Keratinocyte (primary cell): ENCODE measurements at regions not wholly inside any gene's neighbourhood (a gene's known extent, or its start where the extent isn't known, plus 50 kb on each side); places are given as distances from the start of the nearest gene placed in this dataset.

Source experiments
- DNase-seq: peaks from one replicate; pipeline ENCODE4 v3.0.0-alpha.2; 2011; ENCODE audit warnings: low read depth, missing footprints, low spot score
- FAIRE-seq: peaks from 2 replicates; lab custom pipeline; 2011; peaks lifted over from hg19 to GRCh38; lab: Jason Lieb, UNC
- H2AFZ ChIP-seq: 2 replicates; pipeline ENCODE4 v1.6.0; 2012; ENCODE audit warnings: low read length, control low read depth, inconsistent platforms; ENCODE audit not compliant: control insufficient read depth
- H3K27ac ChIP-seq: 2 replicates; pipeline ENCODE4 v1.5.1; 2011; ENCODE audit warnings: low read length; ENCODE audit not compliant: control insufficient read depth, insufficient read depth
- H3K27me3 ChIP-seq: 3 replicates; pipeline ENCODE4 v1.6.0; 2011; ENCODE audit warnings: low read length; ENCODE audit not compliant: control insufficient read depth, insufficient read depth; ENCODE audit errors: extremely low read depth
- H3K36me3 ChIP-seq, 2 experiments: 2 replicates in 1 of 2; 3 replicates in 1 of 2; pipeline ENCODE4 v1.5.1; 2011; ENCODE audit warnings: low read length in 2 of 2, mild to moderate bottlenecking in 1 of 2; ENCODE audit not compliant: control insufficient read depth in 2 of 2, insufficient read depth in 2 of 2; ENCODE audit errors: extremely low read depth in 1 of 2
- H3K4me1 ChIP-seq: 3 replicates; pipeline ENCODE4 v1.5.1; 2011; ENCODE audit warnings: low read length; ENCODE audit not compliant: control insufficient read depth, insufficient read depth; ENCODE audit errors: extremely low read depth
- H3K4me2 ChIP-seq: 3 replicates; pipeline ENCODE4 v1.6.0; 2011; ENCODE audit warnings: low read depth, low read length; ENCODE audit not compliant: control insufficient read depth, insufficient read depth; ENCODE audit errors: extremely low read depth
- H3K4me3 ChIP-seq, 3 experiments: fragments of 200-600 bp in 1 of 3; sonication (generic) in 1 of 3; 2 replicates in 2 of 3; 3 replicates in 1 of 3; pipeline ENCODE4 v1.5.1; 2011 to 2016; ENCODE audit warnings: low read length in 3 of 3, mild to moderate bottlenecking in 3 of 3, control low read depth in 2 of 3, inconsistent platforms in 1 of 3, low read depth in 1 of 3, mixed read lengths in 1 of 3, mixed run types in 1 of 3, moderate library complexity in 1 of 3; ENCODE audit not compliant: control insufficient read depth in 2 of 3, insufficient read depth in 2 of 3; ENCODE audit errors: extremely low read depth in 1 of 3
- H3K79me2 ChIP-seq: 2 replicates; pipeline ENCODE4 v1.6.0; 2012; ENCODE audit warnings: low read length; ENCODE audit not compliant: control insufficient read depth, insufficient read depth
- H3K9ac ChIP-seq: 3 replicates; pipeline ENCODE4 v1.6.0; 2011; ENCODE audit warnings: low read length; ENCODE audit not compliant: control insufficient read depth, insufficient read depth; ENCODE audit errors: extremely low read depth
- H3K9me1 ChIP-seq: 3 replicates; pipeline ENCODE4 v1.6.0; 2011; ENCODE audit warnings: low read length; ENCODE audit not compliant: control insufficient read depth, insufficient read depth; ENCODE audit errors: extremely low read depth
- H3K9me3 ChIP-seq: 2 replicates; pipeline ENCODE4 v1.5.1; 2012; ENCODE audit warnings: low read depth, low read length; ENCODE audit not compliant: control insufficient read depth
- H4K20me1 ChIP-seq: 3 replicates; pipeline ENCODE4 v1.6.0; 2011; ENCODE audit warnings: low read length; ENCODE audit not compliant: control insufficient read depth, insufficient read depth; ENCODE audit errors: extremely low read depth
- CTCF ChIP-seq, 3 experiments: IDR thresholded peaks in 1 of 3; conservative IDR thresholded peaks in 1 of 3; optimal IDR thresholded peaks in 1 of 3; 2 replicates in 2 of 3; 3 replicates in 1 of 3; pipeline versions ENCODE3 to v1.5.1; 2011; ENCODE audit warnings: low read length in 3 of 3, mild to moderate bottlenecking in 3 of 3, moderate library complexity in 2 of 3, control low read depth in 1 of 3, inconsistent platforms in 1 of 3; ENCODE audit not compliant: insufficient read depth in 2 of 3; ENCODE audit errors: extremely low read depth in 1 of 3
- EZH2 ChIP-seq: IDR thresholded peaks from one replicate; pipeline ENCODE4 v1.6.1; 2012; ENCODE audit warnings: inconsistent platforms, mild to moderate bottlenecking, low read length, moderate library complexity
- dilution Hi-C: fragments of 300-500 bp; cut with MboI; formaldehyde crosslinking; loops from one replicate; pipeline ENCODE4 v1.7.0; 2020; ENCODE audit warnings: low sequenced_read_pairs; ENCODE audit not compliant: extremely low pct_ligation_motif_present

DNA sequence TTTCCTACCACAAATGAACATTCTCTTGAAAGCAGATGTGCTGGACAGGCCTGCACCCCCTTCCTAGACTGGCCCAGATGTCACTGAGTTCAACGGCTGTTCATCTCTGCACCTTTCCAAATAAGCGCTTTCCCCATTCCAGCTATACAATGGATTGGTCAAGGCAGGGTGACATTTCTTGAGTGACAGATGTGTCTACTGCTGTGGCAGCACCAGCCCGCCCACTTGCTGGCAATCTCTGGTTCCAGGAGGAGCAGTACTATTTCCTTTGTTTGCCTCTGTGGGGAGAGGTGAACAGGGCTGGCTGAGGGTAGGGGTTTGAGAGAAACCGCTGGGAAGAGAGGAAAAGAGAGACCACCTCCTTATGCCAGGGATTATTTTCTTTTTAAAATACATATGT is 269.5 kb upstream of the POU3F3 start:
- FAIRE-seq = no peak
- dilution Hi-C loops = no loop called here
- Histone ChIP-seq H3K4me1 (no peaks in the 10 kb centered on the region), H3K9ac (no peak overlapping the region), H3K9me3 (no peaks in the 10 kb centered on the region), H2AFZ (no peak overlapping the region), H3K27me3 (no peaks in the 10 kb centered on the region), H4K20me1 (no peaks in the 10 kb centered on the region), H3K27ac (no peak overlapping the region), H3K4me2 (no peak overlapping the region), H3K36me3 (no peaks in the 10 kb centered on the region), H3K9me1 (no peaks in the 10 kb centered on the region), H3K4me3 (no peak overlapping the region), H3K79me2 (no peaks in the 10 kb centered on the region)
- DNase-seq = no peak
- no peak for TF ChIP-seq EZH2
- TF ChIP-seq CTCF (optimal IDR thresholded peaks at IDR 0.05 in 1 of 3, IDR thresholded peaks at IDR 0.05 in 1 of 3, conservative IDR thresholded peaks at IDR 0.05 in 1 of 3; ENCODE audit: extremely low read depth in 1 of 3, insufficient read depth in 2 of 3, low read length in 3 of 3) = no peak

DNA sequence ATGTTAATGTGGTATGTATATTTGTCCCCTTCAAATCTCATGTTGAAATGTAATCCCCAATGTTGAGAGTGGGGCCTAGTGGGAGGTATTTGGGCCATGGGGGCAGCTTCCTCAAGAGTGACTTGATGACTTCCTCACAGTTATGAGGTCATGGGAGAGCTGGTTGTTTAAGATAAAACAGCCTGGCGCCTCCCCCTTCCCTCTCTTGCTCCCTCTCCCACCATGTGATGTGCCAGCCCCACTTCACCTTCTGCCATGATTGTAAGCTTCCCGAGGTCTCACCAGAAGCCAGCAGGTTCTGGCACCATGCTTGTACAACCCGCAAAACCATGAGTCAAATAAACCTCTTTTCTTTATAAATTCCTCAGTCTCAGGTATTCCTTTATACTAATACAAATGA is 258.3 kb upstream of the POU3F3 start:
- no peaks in the 10 kb centered on the region for H3K36me3 ChIP-seq
- H3K79me2 ChIP-seq = no peaks in the 10 kb centered on the region
- H3K4me1 ChIP-seq = no peaks in the 10 kb centered on the region
- DNase-seq (no peak), FAIRE-seq (no peak)
- no peak overlapping the region for H3K27ac ChIP-seq
- no peak overlapping the region for H3K4me3 ChIP-seq
- H3K4me2 ChIP-seq = no peak overlapping the region
- TF ChIP-seq CTCF (optimal IDR thresholded peaks at IDR 0.05 in 1 of 3, IDR thresholded peaks at IDR 0.05 in 1 of 3, conservative IDR thresholded peaks at IDR 0.05 in 1 of 3; ENCODE audit: extremely low read depth in 1 of 3, insufficient read depth in 2 of 3, low read length in 3 of 3) (no peak), EZH2 (no peak)
- H3K9me1 ChIP-seq = no peaks in the 10 kb centered on the region
- no peak overlapping the region for H2AFZ ChIP-seq
- no peaks in the 10 kb centered on the region for H3K27me3 ChIP-seq
- no peaks in the 10 kb centered on the region for H4K20me1 ChIP-seq
- H3K9me3 ChIP-seq = no peaks in the 10 kb centered on the region
- no peak overlapping the region for H3K9ac ChIP-seq
- dilution Hi-C loops = no loop called here
